ENCODE measurements at regions not wholly inside any gene's neighbourhood (a gene's known extent, or its start where the extent isn't known, plus 50 kb on each side); places are given as distances from the start of the nearest gene placed in this dataset.

GRCh38 chr2:136259551-136259950 lies 141.6 kb upstream of the CXCR4 start:
- no peak for DNase-seq

GRCh38 chr2:136257893-136258292 lies 139.9 kb upstream of the CXCR4 start:
- no peak for DNase-seq

GRCh38 chr2:136255648-136256461 lies 137.9 kb upstream of the CXCR4 start:
- DNase-seq = peak in 1 of 2 donors; percentile 82

DNA sequence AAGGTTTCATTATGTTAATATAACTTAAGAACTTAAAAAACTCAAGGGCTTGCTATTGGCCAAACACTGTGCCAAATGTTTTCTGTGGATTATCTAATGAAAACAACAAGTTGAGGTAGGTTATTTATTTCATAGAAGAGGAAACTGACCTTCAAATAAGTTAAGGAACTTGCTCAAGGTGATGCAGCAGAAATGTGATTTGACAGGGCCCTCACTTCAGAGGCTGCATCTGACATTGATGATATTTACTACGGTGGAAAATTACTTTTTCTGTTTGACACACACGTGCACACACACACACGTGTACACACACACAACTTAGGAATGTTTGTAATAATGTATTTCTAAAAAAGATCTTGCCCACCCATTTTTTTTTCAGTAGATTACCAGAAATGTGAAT lies 137.2 kb upstream of the CXCR4 start:
- no peak for DNase-seq

GRCh38 chr2:136254681-136255080 lies 136.7 kb upstream of the CXCR4 start:
- no peak for DNase-seq

GRCh38 chr2:136253288-136254004 lies 135.5 kb upstream of the CXCR4 start:
- no peak for DNase-seq

DNA sequence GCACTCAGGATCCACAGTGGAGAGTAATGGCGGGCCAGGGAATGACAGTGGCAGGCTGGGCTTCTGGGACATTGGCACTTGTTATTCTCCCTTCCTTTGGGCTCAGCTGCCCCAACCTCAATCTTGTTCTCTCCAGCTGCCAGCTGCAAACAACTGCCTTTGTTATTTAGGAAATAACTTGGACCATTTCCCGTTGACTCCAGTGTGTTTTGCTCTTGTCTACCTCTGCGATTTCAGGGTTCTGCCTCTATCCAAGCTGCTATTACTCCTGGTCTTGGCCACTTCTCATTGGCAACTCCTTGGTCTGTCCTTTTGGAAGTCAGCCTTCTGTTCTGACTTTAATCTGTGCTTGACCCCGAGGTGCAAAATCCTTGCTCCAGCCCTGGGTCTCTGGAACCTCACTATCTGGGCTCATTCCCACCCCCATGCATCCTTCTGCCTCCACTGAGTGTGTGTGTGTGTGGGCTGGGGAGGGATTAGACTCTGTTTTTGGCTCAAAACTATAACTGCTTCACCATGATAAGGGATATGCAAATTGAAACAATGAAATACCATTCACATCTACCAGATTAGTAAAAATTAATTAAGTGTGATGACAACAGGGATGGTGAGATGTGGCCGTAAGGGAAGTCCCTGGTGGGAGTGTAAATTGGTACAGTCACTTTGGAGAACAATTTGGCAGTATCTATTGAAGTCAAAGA lies 134.1 kb upstream of the CXCR4 start:
- DNase-seq = no peak

DNA sequence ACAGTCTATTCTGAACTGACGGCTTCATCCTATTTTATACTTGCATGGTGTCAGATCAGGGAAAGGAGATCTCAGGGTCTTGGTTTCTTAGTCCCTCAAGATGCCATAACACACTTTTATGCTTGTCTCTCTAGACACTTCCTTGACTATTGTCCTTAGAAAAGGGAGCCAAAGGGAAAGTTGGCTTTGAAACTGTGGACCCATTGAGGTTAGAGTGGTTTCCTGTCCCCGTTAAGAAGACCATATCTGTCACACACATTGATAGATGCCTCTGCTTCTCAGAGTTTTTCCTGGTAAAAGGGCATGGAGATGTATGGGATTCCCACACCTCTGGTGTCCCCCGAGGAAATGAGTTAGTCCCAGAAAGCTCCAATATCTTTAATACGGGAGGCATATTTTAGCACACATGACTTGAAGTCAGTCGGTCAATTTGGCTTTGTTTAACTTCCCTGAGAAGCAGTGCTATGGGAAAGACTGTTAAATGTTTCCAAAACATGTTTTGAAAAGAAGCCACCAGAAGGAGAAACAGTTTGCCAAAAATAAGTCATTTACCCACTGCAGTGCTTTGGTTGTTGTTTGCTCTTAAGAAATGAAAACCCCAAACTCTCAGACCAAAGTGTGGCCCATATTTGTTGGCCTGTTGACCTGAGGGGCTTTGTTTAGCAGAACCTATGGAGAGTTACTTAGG lies 133.4 kb upstream of the CXCR4 start:
- DNase-seq = no peak

DNA sequence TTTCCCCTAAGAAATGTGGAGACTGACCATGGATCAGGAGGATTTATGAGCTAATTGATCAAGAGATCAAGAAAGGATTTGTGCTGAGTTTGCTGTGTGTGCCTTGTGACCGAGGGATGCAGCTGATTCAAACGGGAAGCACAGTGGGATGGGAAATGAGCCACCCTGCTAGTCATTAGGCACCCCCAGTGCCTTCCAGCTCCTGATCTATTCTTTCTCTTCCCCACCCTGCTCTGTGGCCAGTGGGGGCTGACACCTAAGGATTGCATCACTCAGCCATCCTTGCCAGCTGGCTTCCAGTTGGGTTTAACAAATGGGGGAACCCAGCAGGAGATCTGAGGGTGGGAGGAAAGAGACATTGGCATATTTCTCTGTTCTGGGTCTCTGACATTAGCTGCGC lies 132.2 kb upstream of the CXCR4 start:
- DNase-seq = no peak

DNA sequence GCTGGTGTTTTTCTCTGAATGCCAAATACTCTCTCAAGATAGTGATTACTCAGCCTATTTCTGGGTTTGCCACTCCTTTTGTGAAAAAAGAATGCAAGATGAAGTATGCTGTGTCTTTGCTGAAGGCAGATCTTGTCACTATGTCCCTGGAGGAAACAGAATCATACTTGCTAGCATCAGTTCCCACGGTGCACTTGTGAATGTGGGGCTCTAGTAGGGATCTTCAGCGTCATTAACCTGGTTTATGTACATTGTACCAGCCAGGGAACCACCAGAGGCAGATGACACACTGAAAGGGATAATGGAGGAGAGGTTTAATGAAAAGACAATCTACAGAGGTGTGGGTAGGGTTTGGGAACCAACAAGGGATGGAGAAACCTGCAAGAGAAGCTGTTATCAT lies 131.0 kb upstream of the CXCR4 start:
- no peak for DNase-seq

- DNase-seq = no peak
These were observed 130.3 kb upstream of the CXCR4 start for GRCh38 chr2:136248242-136248641.

DNA sequence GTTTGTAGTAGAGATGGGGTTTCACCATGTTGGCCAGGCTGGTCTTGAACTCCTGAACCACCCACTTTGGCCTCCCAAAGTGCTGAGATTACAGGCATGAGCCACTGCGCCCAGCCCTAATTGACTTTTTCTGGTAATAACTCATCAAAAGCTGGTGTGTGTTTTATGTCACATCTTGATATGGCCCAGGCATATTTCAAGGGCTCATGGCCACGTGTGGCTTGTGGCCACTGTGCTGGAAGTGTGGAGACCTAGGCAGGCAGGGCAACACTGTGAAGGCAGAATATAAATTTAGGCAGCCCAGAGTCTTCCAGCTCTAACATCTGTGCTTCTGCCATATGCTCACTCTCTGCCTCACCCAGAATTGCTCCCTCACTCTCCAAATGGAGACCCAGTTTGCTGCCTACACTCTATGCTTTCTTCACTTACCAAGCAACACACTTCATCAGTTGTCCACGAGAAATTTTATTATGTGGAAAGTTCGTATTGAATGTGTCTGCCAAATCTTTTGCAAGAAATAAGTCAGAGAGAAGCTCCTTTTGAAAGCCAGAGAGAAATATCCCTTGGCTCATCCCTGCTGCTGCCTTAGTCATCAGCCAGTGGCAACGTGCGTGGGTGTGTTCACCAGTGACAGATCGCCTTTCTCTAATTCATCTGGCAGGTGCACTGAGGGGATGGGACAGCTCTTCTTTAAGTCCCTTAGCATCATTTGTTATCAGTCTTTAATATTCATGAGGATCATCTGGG lies 129.4 kb upstream of the CXCR4 start:
- no peak for DNase-seq

DNA sequence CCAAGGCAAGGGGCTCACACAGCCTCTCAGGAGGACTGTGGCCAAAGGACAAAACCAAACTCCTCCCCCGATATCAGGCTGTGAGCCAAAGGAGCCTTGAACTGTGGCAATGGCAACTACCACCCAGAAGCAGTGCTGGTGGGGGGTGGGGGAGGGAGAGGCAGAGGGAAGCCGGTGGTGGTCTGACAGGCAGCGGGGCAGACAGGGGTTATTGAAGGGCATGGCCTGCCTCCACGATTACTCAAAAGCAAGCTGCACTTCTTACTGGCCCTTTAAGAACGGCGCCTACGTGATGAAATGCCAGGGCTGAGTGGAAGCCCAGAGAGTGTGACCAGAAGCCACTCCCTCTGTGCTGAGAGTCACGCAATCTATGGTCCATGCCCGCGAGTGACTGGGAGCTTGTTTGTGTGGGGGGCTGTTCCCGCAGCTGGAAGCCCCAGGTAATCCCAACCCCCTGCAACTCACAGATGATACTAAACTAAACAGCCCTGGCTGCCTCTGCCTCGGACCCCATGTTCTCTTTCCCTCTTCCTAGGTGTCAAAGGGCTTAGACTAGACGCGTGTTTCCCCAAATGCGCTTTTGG lies 128.2 kb upstream of the CXCR4 start:
- no peak for DNase-seq

DNA sequence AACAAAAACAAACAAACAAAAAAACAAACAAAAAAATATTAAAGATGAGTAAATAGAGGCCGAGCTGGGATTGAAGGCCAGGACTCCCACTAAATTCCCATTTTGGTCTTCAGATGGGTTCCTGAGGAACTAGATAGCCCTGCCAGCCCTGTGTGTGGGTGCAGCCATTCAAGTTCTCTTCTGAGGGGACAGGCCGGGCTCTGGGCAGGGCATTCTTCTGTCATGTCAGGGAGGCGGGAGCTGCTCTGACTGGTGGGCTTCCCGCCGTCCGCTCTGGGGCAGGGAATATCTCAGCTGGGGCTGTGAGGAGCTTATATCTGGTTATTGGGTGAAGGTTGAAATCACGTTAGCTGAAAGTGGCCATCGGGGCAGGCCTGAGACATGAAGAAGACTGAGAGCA lies 127.3 kb upstream of the CXCR4 start:
- DNase-seq = no peak

DNA sequence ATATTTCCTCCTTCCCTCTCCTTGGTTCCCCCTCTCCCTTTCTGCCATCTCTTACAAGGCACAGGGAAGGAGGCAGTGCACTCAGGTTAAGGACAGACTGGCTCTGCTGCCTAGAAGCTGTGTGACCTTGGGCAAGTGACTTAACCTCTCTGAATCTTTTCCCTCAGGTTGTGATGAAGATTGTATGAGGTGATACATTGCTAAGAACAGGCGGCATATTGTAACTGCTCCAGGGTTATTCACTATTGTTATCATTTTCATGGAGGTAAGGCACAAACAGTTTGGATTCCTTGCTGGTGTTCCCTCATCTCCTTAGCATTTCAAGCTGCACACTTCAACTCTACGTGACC lies 126.6 kb upstream of the CXCR4 start:
- DNase-seq = no peak

- no peak for DNase-seq
These were observed 125.9 kb upstream of the CXCR4 start for GRCh38 chr2:136243638-136244535.

DNA sequence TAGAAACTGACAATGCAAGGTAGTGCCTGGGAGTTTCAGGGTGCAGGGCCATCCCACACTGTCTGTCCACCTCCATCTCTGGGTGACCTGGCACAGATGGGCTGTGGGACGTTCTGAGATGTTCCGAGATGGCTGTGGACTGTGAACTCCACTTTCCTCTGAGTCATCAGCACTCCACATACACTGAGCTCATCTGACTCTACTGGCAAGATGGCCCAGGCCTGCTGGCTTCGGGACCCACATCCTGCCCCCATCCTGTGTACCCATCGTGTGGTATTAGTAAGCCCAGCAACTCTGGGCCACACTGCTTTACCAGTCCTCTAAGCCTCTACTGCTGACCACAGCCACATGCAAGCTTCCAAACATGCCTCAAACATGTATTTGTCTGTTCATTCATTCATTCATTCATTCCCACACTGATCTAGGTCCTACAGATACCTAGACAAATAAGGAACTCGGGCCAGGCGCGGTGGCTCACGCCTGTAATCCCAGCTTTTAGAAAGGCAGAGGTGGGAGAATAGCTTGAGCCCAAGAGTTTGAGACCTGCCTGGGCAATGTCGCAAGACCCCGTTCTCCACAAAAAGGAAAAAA lies 124.8 kb upstream of the CXCR4 start:
- no peak for DNase-seq

DNA sequence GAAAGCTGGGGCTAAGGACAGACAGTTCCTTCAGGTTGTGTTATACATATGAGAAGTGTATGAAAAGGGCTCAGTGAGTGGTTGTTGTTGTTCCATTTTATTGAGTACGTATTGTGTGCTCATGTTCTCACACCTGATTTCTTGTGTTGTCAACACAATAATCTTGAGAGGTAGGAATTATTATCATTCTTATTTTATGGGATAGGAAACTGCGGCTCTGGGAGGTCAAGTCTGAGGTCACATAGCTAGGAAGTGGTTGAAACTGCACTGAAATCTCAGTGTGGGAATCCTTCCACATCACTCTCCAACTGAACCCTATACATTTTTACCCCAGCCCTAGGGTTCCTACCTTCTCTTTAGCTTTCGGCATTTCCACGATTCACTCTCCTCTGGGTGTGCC lies 124.2 kb upstream of the CXCR4 start:
- DNase-seq = no peak

GRCh38 chr2:136239079-136239685 lies 121.2 kb upstream of the CXCR4 start:
- DNase-seq = peak in 1 of 2 donors; percentile 26

Data from bone marrow (tissue), 2 donors.